Gastrocnemius medialis (tissue), 4 donors: ENCODE measurements at regions not wholly inside any gene's neighbourhood (a gene's known extent, or its start where the extent isn't known, plus 50 kb on each side); places are given as distances from the start of the nearest gene placed in this dataset.

Source experiments
- CTCF ChIP-seq, 5 experiments: fragments of 450-650 bp in 3 of 5; fragments of 200-600 bp in 2 of 5; sonication (generic) in 2 of 5; IDR thresholded peaks in 4 of 5; conservative IDR thresholded peaks in 1 of 5; 1 replicate in 4 of 5; 2 replicates in 1 of 5; pipeline ENCODE4 v1.5.1; 2016 to 2019; ENCODE audit warnings: antibody characterized with exemption in 5 of 5, mild to moderate bottlenecking in 3 of 5, moderate library complexity in 3 of 5
- POLR2A ChIP-seq, 2 donors: fragments of 450-650 bp; IDR thresholded peaks; one replicate each; pipeline ENCODE4 v1.6.1; 2017; ENCODE audit warnings: antibody characterized with exemption in 2 of 2, mild to moderate bottlenecking in 2 of 2, moderate library complexity in 2 of 2

- TF ChIP-seq CTCF (IDR thresholded peaks at IDR 0.05 in 4 of 5, conservative IDR thresholded peaks at IDR 0.05 in 1 of 5) (no peak), POLR2A (IDR thresholded peaks at IDR 0.05) (no peak)
Observed at GRCh38 chr2:34005901-34006300, 406.8 kb upstream of the FAM98A start.
